NCI-H1436 (cell line): ENCODE measurements at regions not wholly inside any gene's neighbourhood (a gene's known extent, or its start where the extent isn't known, plus 50 kb on each side); places are given as distances from the start of the nearest gene placed in this dataset.

ENCODE experiments used
- DNase-seq: peaks from one replicate; lab custom pipeline; 2025; lab: John Stamatoyannopoulos, UW

DNA sequence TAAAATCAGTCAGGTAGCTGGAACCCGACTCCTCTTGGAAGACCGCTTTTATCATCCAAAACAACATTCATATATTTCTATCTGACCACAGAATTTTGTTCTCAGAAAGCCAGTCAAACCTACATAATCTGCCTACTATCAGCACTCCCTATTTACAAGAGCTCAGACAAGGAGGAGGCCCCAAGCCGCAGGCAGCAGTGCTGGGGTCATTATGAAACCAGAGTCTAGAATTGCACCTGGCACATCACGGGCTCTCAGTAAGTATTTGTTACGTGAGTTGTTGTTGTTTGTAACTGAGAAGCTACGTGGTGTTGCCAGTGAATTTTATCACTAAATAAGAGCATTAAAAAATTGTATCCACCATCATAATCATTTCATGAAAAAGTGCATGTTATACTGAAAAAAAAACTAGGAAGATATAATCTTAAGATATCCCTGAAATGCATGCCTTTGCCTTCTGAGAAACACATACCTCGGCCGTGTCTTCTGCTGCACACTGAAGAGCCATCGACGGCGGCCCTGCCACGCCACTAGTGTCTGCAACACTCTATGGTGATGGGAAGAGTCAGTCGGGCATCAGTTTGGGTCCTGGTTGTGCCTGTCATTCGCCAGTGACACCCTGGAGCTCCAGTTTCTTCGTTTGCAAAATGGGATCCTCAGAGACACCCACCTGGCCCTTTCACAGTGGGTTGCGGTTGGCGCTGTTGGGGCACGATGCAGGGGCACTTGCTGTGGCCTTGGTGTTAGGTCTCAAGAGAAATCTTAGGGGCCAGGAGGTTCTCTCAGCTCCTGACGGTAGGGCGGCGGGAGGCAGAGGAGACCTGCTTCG is 505.9 kb downstream of the EIPR1 start:
- DNase-seq: peak; percentile 26

DNA sequence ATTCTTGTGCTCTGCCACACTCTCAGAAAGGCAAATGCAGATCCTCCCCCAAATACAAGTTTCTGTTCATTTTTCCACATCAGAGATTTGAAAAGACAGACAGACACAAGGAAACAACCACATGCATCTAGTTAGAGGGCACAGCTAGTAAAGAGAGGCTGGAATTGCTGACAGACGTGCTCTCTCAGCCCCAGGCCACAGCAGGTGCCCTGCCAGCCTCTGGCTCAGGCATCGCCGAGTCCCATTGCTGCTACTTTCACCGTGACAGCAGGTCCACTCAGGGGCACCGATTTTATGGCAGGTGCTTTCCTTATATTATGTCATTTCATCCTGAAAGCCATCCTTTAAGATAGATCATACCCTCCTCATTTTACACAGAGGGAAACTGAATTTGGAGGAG is 507.5 kb downstream of the EIPR1 start:
- no peak for DNase-seq

DNA sequence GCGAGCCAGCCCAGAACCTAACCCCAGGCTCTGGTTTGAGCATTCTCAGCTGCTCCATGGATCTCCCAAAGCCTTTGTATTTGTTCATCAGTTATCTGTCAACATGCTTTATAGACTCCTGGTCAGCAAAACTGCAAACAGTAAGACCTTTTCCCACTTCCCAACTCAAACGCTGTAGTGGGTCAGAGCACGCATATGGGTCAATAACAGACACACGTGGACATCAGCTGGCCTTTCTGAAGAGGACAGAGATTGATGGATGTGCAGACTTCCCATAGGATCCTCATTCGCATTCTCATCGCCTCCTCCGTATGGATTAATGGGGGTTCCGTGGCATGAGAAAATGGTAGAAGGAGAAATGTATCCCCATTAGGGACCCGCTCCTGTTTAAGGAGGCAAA is 508.1 kb downstream of the EIPR1 start:
- DNase-seq: no peak

DNA sequence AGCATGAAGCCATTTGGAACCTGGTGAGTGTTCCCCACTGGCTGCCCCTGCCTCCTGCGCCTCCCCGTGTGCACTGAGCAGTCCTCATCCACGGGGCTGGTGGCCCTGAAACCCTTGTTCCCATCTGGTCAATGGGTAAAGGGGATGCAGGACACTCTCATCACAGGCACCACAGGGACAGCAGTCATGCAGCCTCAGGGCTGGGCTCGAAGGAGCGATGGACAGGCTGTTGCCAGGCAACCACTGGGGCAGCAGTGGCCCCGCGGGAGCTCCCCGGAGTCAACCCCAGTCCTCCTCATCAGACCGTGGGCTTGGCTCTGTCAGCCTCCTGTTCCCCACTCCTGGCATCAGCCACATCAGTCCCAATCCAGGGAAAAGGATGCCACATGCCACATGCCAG is 509.5 kb downstream of the EIPR1 start:
- DNase-seq: no peak

DNA sequence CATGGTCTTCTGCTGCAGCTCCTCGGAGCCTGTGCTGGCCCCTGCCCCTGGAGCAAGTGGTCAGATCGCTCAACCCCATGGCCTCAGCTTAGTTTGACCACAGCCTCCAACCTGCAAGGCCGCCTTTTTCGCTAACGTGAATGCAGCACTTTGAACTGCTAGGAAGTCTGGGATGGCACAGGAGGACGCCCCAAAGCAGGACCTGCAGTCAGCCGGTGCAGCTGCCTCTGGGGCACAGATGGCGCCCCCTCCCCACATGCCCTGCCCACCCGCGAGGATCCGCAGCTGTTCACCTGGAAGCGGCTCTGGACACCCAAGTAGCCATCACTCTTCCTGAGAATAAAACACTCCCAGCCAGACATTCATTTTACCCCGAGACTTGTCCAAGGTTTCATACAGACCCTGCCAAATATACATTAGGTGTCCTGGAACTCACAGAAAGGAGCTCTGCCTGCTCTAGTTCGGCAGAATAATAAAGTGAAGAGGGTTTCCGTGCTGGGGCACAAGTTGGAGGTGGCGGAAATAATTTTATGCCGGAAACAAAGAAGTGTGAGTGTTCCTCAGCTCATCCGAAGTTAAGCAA is 510.1 kb downstream of the EIPR1 start:
- DNase-seq: no peak

DNA sequence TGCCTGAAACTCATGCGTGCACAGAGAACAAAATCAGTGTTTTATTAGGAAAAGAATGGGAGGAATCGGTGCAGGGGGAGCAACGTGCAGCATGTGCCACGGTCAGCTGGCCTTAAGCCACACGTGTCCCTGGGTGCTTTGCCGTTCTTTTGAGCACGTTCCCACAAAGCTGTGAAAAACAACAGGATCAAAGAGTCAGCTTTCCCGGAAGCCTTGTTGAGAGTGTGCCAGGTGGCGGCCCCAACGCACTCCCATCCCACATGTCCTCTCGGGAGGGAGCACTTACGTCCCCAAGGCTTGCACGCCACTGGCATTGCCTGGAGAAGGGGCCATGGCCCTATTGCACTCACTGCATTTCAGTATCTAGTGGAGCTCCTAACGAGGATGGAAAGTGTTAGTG is 511.2 kb downstream of the EIPR1 start:
- no peak for DNase-seq

DNA sequence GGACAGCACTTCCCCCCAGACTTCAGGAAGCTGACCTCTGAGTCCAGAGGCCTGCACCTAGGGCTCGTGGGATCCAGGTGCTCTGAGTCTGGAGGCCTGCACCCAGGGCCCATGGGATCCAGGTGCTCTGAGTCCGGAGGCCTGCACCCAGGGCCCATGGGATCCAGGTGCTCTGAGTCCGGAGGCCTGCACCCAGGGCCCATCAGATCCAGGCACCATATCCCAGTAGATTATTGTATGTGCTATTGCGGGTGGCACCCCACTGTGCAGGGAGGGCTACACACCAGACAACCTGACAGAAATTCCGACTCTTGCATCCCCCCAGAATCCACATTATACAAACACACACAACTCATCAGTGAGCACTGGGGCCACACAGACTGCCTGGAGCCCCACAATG is 515.2 kb downstream of the EIPR1 start:
- DNase-seq: no peak

DNA sequence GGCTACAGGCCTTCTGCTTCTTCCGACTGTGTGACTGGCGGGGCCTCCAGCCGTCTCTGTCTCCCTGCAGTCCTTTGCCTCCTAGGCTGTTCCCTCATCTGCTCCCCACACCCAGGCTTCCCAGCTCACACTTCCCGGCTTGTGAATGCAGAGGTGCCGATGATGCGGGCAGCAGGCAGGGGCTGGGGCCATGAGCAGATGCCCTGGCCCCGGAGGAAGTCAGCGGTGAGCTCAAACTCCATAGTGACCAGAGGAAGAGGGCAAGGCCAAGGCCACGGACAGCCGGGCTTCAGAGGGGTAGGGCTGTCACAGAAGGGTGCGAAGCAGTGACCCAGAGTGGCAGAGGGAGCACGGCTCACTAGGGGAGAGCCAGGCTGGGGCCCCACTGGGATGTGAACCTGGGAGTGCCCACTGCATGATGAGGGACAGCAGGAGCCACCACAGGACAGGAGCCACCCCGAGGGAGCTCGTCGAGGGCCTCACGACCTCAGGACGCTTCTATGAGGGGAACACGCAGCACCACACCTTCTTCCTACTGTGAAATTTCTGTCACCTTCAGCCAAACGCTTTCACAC is 515.9 kb downstream of the EIPR1 start:
- DNase-seq: no peak

DNA sequence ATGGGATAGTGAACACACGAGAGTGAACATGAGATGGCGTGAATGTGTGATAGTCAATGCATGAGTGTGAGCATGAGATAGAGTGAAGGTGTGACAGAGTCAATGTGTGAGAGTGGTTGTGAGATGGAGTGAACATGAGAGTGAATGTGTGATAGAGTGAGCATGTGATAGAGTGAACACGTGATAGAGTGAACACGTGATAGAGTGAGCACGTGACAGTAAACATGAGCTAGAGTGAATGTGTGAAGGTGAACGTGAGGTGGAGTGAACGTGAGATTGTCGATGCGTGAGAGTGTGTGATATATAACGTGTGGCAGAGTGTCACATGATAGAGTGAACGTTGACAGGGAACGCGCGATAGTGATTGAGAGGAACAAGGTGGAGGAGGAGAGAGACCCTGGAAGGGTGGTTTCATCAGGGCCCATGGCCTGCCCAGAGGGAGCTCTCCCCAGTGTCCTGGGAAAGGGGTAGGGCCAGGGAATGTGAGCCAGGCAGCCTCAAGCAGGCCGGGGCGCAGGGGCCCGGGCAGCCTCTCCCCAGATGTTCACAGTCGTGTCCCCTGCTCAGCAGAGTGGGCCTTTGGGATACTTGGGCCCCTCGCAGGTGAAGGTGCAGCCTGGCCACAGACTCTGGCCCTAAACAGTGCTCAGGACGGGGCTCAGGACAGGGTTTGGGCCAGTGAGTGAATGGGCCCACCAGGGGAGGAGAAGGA is 516.9 kb downstream of the EIPR1 start:
- DNase-seq: no peak

DNA sequence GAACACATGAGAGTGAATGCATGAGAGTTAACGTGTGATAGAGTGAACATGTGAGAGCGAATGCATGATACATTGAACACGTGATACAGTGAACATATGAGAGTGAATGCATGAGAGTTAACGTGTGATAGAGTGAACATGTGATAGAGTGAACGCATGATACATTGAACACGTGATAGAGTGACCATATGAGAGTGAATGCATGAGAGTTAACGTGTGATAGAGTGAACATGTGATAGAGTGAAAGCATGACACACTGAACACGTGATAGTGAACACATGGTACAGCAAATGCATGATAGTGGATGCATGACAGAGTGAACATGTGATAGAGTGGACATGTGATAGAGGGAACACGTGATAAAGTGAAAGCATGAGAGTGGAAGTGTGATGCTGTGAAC is 517.9 kb downstream of the EIPR1 start:
- no peak for DNase-seq

DNA sequence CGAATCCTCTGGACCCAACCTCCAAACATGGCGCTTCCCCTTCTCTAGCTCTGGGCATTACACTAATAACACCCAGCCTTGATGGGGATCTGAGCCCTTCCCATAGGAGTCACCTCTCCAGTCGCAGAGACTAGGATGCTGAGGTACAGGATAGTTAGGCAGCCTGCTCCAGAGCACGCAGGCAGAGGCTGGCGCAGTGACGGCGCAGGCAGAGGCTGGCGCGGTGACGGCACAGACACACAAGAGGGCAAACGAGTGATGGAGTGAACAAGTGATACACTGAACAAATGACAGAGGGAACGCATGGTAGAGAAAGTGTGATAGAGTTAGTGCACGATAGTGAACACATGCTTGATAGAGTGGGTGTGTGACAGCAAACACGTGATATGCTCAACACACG is 518.5 kb downstream of the EIPR1 start:
- no peak for DNase-seq

DNA sequence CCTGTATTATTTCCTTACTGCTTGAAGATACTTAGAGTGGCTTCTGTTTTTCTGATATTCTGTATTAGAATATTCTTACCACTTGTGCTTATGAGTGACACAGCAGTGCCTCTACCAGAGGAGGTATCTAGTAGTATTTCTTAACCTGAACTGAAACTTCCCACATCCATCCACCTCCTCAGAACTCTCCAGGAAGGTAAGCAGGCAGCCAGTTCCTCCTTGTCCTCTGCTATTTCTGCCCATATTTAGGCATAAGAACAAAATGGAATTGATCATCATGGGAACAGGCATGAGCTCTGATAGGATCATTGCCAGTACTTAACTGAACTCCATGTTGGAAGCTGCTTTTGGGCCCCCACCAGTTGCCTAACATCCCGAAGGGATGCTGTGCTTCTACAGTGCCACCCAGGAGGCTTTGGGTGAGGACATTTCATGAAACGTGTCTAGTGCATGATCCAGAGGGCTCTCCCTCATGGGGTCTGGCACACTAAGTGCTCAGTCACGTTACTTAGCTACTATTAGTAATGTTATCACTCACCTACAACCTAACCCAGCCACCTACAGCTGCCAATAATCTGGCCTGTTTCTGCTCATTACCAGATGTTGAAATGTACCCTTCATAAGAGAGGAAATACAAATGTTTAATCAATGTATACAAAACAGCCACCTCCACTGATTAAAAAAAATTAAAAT is 520.7 kb downstream of the EIPR1 start:
- no peak for DNase-seq

DNA sequence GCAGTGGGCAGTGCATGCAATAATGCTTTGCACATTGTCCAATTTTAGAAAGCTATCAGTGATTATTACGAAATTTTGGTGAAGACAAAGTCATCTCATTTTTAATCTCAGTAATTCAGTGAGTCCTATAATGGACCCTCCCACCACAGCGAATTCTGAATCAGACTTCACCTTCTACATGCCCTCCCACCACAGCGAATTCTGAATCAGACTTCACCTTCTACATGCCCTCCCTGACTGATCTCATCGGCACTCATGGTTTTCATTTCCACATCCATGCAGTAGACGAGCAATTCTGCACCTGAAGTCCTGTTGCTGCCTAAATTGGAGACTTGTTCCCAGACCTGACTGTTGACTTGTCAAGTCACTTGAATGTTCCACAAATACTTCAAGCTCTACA is 522.3 kb downstream of the EIPR1 start:
- DNase-seq: no peak

DNA sequence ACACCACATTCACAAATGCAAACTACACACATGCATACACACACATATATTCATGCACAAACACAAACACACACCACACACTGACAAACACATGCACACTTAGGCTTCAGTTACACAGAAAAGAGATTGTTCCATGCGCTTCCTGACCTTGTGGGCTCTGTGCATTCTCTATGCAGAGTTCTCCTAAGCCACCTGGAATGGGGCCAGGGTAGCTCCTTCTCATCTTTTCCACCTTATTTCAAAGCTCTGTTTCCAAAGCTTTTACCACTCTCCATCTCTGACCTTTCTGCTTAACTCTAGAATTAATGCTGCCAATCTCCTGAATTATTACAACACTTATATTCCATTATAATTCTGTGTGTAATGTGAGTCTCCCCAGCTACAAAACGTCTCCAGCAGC is 522.3 kb upstream of the MYT1L start:
- DNase-seq: no peak

DNA sequence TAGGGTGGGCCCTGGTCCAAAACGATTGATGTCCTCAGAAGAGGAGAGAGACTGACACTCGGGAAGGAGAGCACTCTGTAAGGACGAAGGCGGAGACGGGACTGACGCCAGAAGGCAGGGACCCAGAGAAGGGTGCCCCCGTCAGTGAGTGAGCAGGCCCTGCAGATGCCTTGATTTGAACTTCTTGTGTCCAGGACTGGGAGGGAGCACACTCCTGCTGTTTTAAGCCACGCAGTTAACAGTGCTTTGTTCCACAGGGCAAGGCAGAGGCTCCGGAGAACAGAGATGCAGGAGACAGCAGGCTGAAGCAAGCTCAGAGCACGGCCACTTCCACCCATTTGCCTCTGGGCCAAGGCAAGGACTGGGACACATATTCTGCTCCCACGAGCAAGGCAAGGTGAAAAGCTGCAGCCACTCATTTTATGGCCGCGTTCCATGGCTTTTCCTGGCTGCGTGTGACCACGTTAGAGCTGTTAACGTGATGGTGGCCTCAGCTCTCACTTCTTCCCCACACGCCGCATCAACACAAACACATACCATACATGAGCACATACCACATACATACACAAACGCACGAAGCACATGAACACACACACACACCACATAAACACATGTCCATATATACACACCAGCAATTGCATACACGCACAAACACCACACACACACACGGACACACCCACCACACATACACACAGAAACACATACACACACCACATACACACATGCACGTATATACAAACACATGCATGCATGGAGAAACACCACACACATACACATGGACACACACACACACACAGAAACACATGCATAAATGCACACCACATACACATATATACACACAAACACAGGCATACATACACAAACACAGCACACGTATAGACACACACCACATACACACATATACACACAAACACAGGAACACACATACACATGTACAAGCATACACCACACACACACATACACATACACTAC is 521.0 kb upstream of the MYT1L start:
- DNase-seq: peak; percentile 14

DNA sequence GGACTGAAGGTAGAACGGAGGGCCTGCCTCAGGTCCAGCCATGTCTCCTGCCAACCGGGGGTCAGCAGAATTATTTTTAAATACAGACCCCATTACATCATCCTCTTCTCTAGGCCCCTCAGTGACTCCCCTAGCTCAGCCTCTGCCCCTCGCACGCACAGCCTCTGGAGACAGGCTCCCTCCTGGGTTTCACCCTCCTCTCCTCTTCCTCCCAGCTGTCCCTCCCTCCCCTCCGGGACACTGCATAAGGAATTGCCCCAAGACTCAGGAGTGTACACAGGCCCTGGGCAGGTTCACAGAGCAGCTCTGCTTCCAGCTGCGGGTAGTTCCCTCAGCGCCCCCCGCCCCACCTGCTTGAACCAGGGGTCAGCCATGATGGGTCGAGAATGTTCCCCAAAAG is 520.2 kb upstream of the MYT1L start:
- no peak for DNase-seq

DNA sequence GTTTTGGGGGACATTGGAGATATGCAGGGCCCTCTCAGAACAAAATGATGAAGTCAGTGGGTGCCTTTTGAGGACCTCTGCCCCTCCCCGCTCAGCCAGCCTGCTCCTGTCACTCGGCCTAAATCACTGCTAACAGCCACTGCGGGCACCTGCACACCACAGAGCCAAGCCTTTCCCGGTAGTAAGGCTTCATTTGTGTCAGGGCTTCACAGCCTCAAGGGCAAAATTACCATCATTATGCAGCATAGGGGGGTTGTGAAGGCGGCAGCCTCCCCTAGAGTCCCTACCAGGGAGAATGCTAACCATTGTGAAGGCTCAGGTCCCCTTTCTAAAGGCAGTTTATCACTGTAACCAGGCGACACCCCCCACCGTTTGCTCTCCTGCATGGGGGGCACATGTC is 519.8 kb upstream of the MYT1L start:
- peak; percentile 92 for DNase-seq

DNA sequence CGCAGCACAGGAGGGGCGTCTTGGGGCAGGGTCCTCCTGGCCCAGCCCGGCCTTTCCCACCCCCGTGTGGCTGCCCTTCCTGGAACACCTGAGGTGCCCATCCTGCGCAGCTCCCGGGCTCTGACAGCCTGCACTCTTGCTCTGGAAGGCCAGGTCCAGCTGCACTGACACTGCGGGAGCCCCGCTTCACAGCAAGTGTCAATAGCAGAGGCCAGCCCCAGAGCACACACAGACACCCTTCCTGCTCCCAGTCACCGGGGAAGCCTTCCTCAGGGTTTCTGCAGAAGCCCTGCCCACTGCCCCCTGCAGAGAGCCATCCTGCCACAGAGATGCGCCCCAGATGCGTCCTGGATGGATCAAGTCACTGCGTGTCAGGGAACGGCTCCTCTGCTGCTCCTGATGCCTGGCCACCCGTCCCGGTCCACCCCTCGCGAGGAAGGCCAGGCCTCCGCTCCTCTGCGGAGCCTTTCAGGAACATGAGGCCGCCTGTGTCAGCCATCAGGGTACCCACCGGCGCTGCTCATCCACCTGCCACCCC is 519.2 kb upstream of the MYT1L start:
- DNase-seq: peak; percentile 59

DNA sequence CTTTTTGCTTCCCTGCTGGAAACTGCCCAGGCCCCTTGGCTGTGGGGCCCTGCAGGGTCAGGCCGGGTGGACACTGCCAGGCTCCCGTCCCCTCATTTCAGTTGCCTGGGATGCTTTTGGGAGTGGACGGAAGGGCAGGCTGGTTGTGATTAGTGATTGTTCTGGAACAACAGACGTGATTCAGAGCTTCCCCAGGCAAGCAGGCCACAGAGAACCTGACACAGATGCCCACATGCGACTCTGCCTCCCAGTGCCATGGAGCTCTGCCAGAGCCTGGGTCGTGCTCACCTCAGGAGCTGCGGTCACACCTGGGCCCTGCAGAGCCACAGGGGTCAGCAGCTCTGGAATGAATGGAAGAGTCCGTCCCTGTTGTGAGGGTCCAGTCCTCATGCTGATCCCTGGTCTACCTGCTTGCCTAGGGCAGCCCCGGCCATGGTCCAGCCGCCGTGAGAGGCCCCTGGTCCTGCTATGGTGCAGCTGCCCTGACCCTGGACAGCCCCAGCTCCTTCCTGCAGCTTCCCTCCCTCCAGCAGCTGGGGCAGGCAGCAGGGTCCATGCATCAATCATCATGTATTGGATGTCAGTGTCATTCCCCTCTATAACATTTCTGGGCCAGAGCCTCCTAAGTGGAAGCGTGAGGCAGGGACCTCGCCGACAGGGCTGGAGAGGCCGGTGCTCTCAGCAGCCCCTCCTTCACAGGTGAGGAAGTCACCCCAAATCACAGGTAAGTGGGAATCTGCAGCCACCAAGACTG is 518.6 kb upstream of the MYT1L start:
- DNase-seq: no peak
